ENCODE measurements at regions not wholly inside any gene's neighbourhood (a gene's known extent, or its start where the extent isn't known, plus 50 kb on each side); places are given as distances from the start of the nearest gene placed in this dataset.

DNA sequence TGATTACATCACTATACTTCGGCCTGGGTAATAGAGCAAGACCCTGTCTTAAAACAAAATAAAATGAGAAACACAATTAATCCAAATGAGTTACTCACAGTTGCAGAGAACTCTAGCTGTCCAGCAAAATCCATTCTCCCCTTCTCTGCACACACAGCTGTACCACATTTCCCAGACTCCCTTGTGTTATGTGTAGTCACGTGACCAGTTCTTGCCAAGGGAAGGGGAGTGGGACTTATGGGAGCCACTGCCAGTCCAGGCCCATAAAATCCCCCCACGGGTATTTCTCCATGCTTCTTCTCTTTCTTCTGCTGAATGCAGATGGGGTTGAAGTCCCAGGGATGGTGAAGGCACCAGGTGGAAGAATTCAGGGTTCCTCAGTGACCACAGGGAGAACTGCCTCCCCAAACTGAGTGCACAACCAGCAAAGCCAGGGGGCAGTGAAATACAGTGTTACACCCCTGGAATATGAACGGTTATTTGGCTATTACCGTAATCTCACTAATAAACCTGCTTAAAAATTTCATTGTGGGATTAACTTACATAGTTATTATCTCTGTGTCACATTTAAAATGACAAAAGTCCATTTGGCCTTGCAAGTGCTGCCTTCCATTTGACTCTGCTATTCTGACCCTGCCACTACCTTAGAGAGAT, 85.6 kb upstream of the FMN2 start:
- TF ChIP-seq, protein P1, sequence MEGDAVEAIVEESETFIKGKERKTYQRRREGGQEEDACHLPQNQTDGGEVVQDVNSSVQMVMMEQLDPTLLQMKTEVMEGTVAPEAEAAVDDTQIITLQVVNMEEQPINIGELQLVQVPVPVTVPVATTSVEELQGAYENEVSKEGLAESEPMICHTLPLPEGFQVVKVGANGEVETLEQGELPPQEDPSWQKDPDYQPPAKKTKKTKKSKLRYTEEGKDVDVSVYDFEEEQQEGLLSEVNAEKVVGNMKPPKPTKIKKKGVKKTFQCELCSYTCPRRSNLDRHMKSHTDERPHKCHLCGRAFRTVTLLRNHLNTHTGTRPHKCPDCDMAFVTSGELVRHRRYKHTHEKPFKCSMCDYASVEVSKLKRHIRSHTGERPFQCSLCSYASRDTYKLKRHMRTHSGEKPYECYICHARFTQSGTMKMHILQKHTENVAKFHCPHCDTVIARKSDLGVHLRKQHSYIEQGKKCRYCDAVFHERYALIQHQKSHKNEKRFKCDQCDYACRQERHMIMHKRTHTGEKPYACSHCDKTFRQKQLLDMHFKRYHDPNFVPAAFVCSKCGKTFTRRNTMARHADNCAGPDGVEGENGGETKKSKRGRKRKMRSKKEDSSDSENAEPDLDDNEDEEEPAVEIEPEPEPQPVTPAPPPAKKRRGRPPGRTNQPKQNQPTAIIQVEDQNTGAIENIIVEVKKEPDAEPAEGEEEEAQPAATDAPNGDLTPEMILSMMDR (IDR thresholded peaks at IDR 0.05) = no peak
- ATAC-seq (ENCODE audit: low FRiP score) = no peak
- no peak for DNase-seq (ENCODE audit: low spot score)

DNA sequence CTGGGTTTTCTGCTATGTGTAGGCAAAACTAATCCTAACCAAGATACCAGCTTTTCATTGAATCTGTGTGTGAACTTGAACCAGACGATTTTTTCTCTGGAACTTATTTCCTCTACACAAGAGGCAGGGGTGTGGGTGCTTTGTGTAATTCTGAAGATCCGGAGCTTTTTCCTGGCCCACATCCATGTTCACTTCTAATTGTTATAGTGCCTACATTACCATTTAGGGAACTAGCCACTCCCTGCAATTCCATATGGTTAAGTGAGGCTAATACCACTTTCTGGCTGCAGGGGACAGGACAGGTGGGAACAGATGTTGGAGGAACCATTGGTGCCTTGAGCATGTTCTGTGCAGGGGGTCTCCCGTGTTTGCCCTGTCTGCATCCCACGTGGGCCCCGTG, 83.4 kb upstream of the FMN2 start:
- TF ChIP-seq, protein P1 (IDR thresholded peaks at IDR 0.05) = no peak
- no peak for DNase-seq (ENCODE audit: low spot score)
- ATAC-seq (ENCODE audit: low FRiP score) = no peak

DNA sequence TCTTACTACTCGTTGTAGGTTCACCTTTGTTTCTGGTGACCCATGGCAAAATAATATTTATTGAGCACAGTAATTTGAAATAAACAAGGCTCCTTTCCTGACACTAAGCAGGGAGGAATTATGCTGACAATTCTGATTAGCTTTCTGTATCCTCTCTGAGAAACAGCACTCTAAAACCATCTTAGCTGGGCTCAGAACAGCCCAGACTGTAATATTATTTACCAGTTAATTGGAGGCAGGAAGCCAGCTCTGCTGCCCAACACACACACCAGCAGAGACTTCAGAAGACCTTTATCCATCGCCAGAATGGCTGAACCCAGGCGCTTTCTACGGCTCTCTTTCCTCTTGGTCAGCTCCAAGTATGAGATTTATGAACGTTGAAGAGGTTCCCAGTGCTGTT, 77.6 kb upstream of the FMN2 start:
- DNase-seq (ENCODE audit: low spot score) (no peak), ATAC-seq (ENCODE audit: low FRiP score) (no peak)
- TF ChIP-seq, protein P1 (IDR thresholded peaks at IDR 0.05) = no peak

DNA sequence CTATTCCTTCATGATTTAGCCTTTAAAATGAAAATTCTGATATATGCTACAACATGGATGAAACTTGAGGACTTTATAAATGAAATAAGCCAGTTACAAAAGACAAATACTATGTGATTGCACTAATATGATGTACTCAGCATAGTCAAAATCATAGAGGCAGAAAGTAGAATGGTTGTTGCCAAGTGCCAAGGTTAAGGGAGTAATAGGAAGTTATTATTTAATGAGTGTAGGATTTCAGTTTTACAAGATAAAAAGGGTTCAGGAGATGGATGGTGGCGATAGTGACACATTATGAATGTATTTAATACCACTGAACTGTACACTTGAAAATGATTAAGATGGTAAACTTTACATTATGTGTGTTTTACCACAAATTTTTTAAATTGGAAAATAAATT, 73.1 kb upstream of the FMN2 start:
- ATAC-seq (ENCODE audit: low FRiP score) (no peak), DNase-seq (ENCODE audit: low spot score) (no peak)
- TF ChIP-seq, protein P1 (IDR thresholded peaks at IDR 0.05) = no peak

DNA sequence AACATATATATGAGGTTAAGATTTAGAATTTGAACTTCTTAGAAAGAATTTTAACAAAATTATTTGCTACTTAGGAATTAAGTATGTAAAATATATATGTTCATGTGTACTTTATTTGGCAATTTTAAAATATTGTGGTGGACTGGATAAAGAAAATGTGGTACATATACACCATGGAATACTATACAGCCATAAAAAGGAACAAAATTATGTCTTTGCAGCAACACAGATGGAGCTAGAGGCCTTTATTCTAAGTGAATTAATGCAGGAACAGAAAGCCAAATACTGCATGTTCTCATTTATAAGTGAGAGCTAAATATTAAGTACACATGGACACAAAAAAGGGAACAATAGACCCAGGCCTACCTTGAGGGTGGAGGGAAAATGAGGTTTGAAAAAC, 72.2 kb upstream of the FMN2 start:
- ATAC-seq (ENCODE audit: low FRiP score) = no peak
- no peak for DNase-seq (ENCODE audit: low spot score)
- TF ChIP-seq, protein P1 (IDR thresholded peaks at IDR 0.05) = no peak

DNA sequence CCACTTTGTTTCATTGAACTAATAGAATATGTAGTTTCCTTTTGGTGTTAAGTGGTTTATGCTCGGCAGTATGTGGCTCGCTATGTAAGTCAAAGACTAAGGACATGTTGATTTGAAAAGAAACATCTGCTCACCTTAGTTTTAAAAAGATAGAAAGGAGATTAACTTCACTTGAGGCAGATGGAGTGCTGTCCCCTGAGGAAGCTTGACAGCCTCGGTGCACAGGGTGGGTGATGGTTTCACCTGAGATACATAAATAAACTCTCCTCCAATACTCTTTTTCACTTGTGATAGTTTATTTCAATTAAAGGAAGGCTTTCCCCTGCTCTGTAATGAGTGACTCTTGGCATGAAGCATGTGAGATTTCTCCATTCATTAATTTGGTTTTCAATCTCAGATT, 70.8 kb upstream of the FMN2 start:
- DNase-seq (ENCODE audit: low spot score) = no peak
- TF ChIP-seq, protein P1 (IDR thresholded peaks at IDR 0.05) = no peak
- ATAC-seq (ENCODE audit: low FRiP score) = no peak

DNA sequence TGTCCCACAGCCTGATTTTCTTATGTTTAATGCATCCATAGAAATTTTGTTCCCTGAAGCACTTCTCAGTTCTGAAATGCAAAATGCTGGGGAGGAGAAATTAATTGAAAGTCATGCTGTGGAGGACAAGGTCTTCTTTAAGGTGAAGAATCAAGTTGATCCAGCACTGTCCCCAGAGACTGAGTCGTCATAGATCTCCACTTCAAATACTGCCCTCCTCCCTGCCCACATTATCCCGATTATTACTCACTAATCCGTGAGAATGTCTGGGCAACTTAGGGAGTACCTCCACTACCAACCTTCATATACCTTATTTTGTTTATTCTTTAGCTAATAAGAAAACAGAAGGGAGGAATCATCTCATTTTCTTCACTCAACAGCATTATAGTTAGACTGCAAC, 70.0 kb upstream of the FMN2 start:
- TF ChIP-seq, protein P1 (IDR thresholded peaks at IDR 0.05) = no peak
- ATAC-seq (ENCODE audit: low FRiP score) (no peak), DNase-seq (ENCODE audit: low spot score) (no peak)

All from omental fat pad (tissue), 3 donors.